ENCODE measurements at regions not wholly inside any gene's neighbourhood (a gene's known extent, or its start where the extent isn't known, plus 50 kb on each side); places are given as distances from the start of the nearest gene placed in this dataset.

DNA sequence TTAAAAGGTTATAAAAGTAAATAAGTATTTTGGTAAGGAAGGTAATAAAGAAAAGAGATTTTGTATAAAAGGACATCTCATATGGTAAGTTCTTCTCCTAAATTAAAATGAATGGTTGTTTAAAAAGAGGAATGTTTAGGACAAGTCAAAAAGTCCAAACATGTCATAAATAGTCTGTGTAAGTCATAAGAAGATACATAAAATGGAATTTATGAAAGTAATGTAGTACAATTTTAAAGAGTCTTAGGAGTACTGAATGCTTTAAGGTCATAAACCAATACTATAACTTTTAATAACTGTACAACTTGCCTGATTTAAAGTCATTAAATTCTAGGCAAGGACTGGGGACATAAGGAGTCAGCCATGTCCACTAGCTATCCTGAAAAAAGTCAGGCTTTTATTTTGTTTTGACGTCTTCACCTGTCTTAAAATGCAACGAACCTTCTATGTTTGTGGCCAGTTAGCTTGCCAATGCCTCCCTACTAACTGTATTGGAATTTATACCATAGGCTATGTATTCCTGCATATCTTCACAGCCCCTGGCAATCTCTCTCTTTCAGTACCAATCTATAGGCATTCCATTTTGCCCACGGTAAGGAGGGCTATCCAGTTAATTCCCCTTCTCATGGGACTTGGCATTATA lies 312.3 kb upstream of the LRRTM4 start:
- TF ChIP-seq, protein P1, sequence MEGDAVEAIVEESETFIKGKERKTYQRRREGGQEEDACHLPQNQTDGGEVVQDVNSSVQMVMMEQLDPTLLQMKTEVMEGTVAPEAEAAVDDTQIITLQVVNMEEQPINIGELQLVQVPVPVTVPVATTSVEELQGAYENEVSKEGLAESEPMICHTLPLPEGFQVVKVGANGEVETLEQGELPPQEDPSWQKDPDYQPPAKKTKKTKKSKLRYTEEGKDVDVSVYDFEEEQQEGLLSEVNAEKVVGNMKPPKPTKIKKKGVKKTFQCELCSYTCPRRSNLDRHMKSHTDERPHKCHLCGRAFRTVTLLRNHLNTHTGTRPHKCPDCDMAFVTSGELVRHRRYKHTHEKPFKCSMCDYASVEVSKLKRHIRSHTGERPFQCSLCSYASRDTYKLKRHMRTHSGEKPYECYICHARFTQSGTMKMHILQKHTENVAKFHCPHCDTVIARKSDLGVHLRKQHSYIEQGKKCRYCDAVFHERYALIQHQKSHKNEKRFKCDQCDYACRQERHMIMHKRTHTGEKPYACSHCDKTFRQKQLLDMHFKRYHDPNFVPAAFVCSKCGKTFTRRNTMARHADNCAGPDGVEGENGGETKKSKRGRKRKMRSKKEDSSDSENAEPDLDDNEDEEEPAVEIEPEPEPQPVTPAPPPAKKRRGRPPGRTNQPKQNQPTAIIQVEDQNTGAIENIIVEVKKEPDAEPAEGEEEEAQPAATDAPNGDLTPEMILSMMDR (IDR thresholded peaks at IDR 0.05; ENCODE audit: low read length) = no peak
- TF ChIP-seq EZH2 (IDR thresholded peaks at IDR 0.05; ENCODE audit: borderline replicate concordance, low read length) = no peak

Measured in OCI-LY1 (cell line).